ENCODE measurements at regions not wholly inside any gene's neighbourhood (a gene's known extent, or its start where the extent isn't known, plus 50 kb on each side); places are given as distances from the start of the nearest gene placed in this dataset.

- peak overlapping the region; percentile 37 for H3K4me3 ChIP-seq (replicated peaks; ENCODE audit: low read depth, low read length)
- DNase-seq (ENCODE audit: low read depth), result peak; percentile 5
- TF ChIP-seq CTCF (IDR thresholded peaks at IDR 0.05; ENCODE audit: low read length, missing control alignments), result no peak
Observed at GRCh38 chr1:10866321-10867093, 70.1 kb upstream of the CASZ1 start.

- no peak overlapping the region for H3K4me3 ChIP-seq (replicated peaks; ENCODE audit: low read depth, low read length)
- peak; percentile 2 for TF ChIP-seq CTCF (IDR thresholded peaks at IDR 0.05; ENCODE audit: low read length, missing control alignments)
Observed at GRCh38 chr1:10867138-10867721, 70.8 kb upstream of the CASZ1 start.

GRCh38 chr1:10867914-10868598, 71.6 kb upstream of the CASZ1 start:
- TF ChIP-seq CTCF (IDR thresholded peaks at IDR 0.05; ENCODE audit: low read length, missing control alignments), result no peak
- no peak overlapping the region for H3K4me3 ChIP-seq (replicated peaks; ENCODE audit: low read depth, low read length)
- DNase-seq (ENCODE audit: low read depth), result no peak

More at GRCh38 chr1:10867138-10867721, 70.8 kb upstream of the CASZ1 start:
- peak; percentile 21 for DNase-seq (ENCODE audit: low read depth)

- no peak for TF ChIP-seq CTCF (IDR thresholded peaks at IDR 0.05; ENCODE audit: low read length, missing control alignments)
- no peak overlapping the region for H3K4me3 ChIP-seq (replicated peaks; ENCODE audit: low read depth, low read length)
- DNase-seq (ENCODE audit: low read depth), result no peak
Observed at GRCh38 chr1:10868599-10868965, 72.1 kb upstream of the CASZ1 start.

- no peak overlapping the region for H3K4me3 ChIP-seq (replicated peaks; ENCODE audit: low read depth, low read length)
- DNase-seq (ENCODE audit: low read depth), result no peak
- TF ChIP-seq CTCF (IDR thresholded peaks at IDR 0.05; ENCODE audit: low read length, missing control alignments), result no peak
Observed at GRCh38 chr1:10869933-10870332, 73.5 kb upstream of the CASZ1 start.

GRCh38 chr1:10870493-10871096, 74.1 kb upstream of the CASZ1 start:
- TF ChIP-seq CTCF (IDR thresholded peaks at IDR 0.05; ENCODE audit: low read length, missing control alignments), result no peak
- DNase-seq (ENCODE audit: low read depth), result no peak

More at GRCh38 chr1:10870493-10871096, 74.1 kb upstream of the CASZ1 start:
- H3K4me3 ChIP-seq (replicated peaks; ENCODE audit: low read depth, low read length), result no peak overlapping the region

Data from fibroblast of pulmonary artery (primary cell).